C4-2B (cell line): ENCODE measurements at regions not wholly inside any gene's neighbourhood (a gene's known extent, or its start where the extent isn't known, plus 50 kb on each side); places are given as distances from the start of the nearest gene placed in this dataset.

ENCODE experiments used
- ZFX ChIP-seq: fragments of 450-650 bp; IDR thresholded peaks from 2 replicates; pipeline ENCODE4 v1.6.1; 2017
- TF ChIP-seq, protein P1 (sequence below): fragments of 450-650 bp; conservative IDR thresholded peaks from 2 replicates; pipeline ENCODE4 v1.5.1; 2017; ENCODE audit warnings: mild to moderate bottlenecking

DNA sequence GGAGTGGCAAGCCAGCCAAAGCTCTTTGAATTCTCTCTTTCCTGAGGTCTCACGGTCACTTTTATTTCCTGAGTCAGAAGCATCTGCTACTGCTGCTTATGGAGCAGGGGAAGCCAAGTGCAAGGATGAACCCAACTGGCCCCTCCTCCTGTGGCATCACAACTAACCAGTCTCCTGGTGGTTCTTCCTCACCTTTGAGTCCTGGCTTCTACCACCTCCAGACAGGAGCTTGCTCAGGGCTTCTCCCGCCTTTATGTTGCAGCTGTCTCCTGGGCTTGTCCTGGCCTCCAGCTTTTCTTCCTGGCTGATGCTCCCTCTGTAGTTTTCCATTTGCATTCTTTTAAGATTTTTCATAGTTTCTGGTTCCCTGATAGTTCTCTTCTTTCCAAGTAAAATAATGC is 349.7 kb upstream of the NRP1 start:
- TF ChIP-seq, protein P1, sequence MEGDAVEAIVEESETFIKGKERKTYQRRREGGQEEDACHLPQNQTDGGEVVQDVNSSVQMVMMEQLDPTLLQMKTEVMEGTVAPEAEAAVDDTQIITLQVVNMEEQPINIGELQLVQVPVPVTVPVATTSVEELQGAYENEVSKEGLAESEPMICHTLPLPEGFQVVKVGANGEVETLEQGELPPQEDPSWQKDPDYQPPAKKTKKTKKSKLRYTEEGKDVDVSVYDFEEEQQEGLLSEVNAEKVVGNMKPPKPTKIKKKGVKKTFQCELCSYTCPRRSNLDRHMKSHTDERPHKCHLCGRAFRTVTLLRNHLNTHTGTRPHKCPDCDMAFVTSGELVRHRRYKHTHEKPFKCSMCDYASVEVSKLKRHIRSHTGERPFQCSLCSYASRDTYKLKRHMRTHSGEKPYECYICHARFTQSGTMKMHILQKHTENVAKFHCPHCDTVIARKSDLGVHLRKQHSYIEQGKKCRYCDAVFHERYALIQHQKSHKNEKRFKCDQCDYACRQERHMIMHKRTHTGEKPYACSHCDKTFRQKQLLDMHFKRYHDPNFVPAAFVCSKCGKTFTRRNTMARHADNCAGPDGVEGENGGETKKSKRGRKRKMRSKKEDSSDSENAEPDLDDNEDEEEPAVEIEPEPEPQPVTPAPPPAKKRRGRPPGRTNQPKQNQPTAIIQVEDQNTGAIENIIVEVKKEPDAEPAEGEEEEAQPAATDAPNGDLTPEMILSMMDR, result no peak
- TF ChIP-seq ZFX, result no peak
